Ovary (tissue), 3 donors: ENCODE measurements at regions not wholly inside any gene's neighbourhood (a gene's known extent, or its start where the extent isn't known, plus 50 kb on each side); places are given as distances from the start of the nearest gene placed in this dataset.

Experiments
- CTCF ChIP-seq, 3 donors: fragments of 450-650 bp in 2 of 3; fragments of 200-600 bp in 1 of 3; IDR thresholded peaks; one replicate each; pipeline versions ENCODE4 v1.5.1 to v1.8.0; 2016 to 2022; ENCODE audit warnings: antibody characterized with exemption in 3 of 3, mild to moderate bottlenecking in 1 of 3
- POLR2A ChIP-seq: fragments of 450-650 bp; IDR thresholded peaks from one replicate; pipeline ENCODE4 v1.6.1; 2017; ENCODE audit warnings: antibody characterized with exemption, mild to moderate bottlenecking, moderate library complexity
- donor health status: DM: no; HTN: no; CAD: no.

- no peak for TF ChIP-seq CTCF (IDR thresholded peaks at IDR 0.05)
- no peak for TF ChIP-seq POLR2A
These were observed 56.1 kb downstream of the MAGEB17 start for GRCh38 chrX:16223385-16223784.
